GM12892 (cell line): ENCODE measurements at regions not wholly inside any gene's neighbourhood (a gene's known extent, or its start where the extent isn't known, plus 50 kb on each side); places are given as distances from the start of the nearest gene placed in this dataset.

ENCODE experiments used
- POLR2A ChIP-seq: IDR thresholded peaks from 2 replicates; pipeline ENCODE4 v1.6.1; 2011; ENCODE audit warnings: low read depth, low read length, control low read depth
- TAF1 ChIP-seq: IDR thresholded peaks from 2 replicates; pipeline ENCODE4 v1.6.1; 2011; ENCODE audit warnings: low read depth, mild to moderate bottlenecking, control low read depth, low read length, borderline replicate concordance

- TF ChIP-seq POLR2A: no peak
- TF ChIP-seq TAF1: no peak
These were observed 89.6 kb downstream of the DNAJB9 start for GRCh38 chr7:108659261-108659660.
